Mesenchymal stem cell (in vitro differentiated cells and primary cell): ENCODE measurements at regions not wholly inside any gene's neighbourhood (a gene's known extent, or its start where the extent isn't known, plus 50 kb on each side); places are given as distances from the start of the nearest gene placed in this dataset.

Experiments
- DNase-seq: peaks from one replicate; pipeline ENCODE4 v3.0.0-alpha.2; 2013
- H2AFZ ChIP-seq: one replicate; pipeline ENCODE4 v1.6.1; 2013; ENCODE audit warnings: low read depth, mild to moderate bottlenecking, control low read depth, inconsistent platforms, low read length, moderate library complexity
- H2AK5ac ChIP-seq: 2 replicates; pipeline ENCODE4 v1.6.1; 2013; ENCODE audit warnings: low read length, moderate library complexity, mild to moderate bottlenecking, inconsistent platforms; ENCODE audit not compliant: severe bottlenecking
- H2BK120ac ChIP-seq: one replicate; pipeline ENCODE4 v1.6.1; 2013; ENCODE audit warnings: low read depth, mild to moderate bottlenecking, inconsistent platforms, low read length, moderate library complexity
- H2BK12ac ChIP-seq, 2 experiments: one replicate each; pipeline ENCODE4 v1.6.1; 2013; ENCODE audit warnings: inconsistent platforms in 2 of 2, low read length in 2 of 2, mild to moderate bottlenecking in 2 of 2, moderate library complexity in 2 of 2, control low read depth in 1 of 2
- H2BK15ac ChIP-seq: one replicate; pipeline ENCODE4 v1.6.1; 2013; ENCODE audit warnings: mild to moderate bottlenecking, low read depth, inconsistent platforms; ENCODE audit not compliant: poor library complexity, severe bottlenecking
- H2BK5ac ChIP-seq: 2 replicates; pipeline ENCODE4 v1.6.1; 2013; ENCODE audit warnings: low read depth, mild to moderate bottlenecking, low read length, control low read depth, inconsistent platforms; ENCODE audit not compliant: poor library complexity, severe bottlenecking
- H3K14ac ChIP-seq, 2 experiments: one replicate each; pipeline ENCODE4 v1.6.1; 2013; ENCODE audit warnings: inconsistent platforms in 2 of 2, low read length in 2 of 2, control low read depth in 1 of 2, mild to moderate bottlenecking in 1 of 2, moderate library complexity in 1 of 2
- H3K18ac ChIP-seq, 2 experiments: one replicate each; pipeline ENCODE4 v1.6.1; 2013; ENCODE audit warnings: inconsistent platforms in 2 of 2, low read length in 2 of 2, control low read depth in 1 of 2, low read depth in 1 of 2, mild to moderate bottlenecking in 1 of 2
- H3K23ac ChIP-seq, 2 experiments: one replicate each; pipeline ENCODE4 v1.6.1; 2013; ENCODE audit warnings: inconsistent platforms in 2 of 2, low read length in 2 of 2, mild to moderate bottlenecking in 2 of 2, moderate library complexity in 2 of 2, control low read depth in 1 of 2
- H3K27ac ChIP-seq: 2 replicates; pipeline ENCODE4 v1.5.1; 2013; ENCODE audit warnings: mild to moderate bottlenecking, moderate library complexity, low read length, control low read depth, inconsistent platforms; ENCODE audit not compliant: poor library complexity, severe bottlenecking
- H3K27me3 ChIP-seq, 2 experiments: 2 replicates each; pipeline versions ENCODE4 v1.6.1 to v1.7.0; 2013; ENCODE audit warnings: low read length in 2 of 2, mild to moderate bottlenecking in 2 of 2, moderate library complexity in 2 of 2, control low read depth in 1 of 2, inconsistent platforms in 1 of 2; ENCODE audit not compliant: control insufficient read depth in 1 of 2, insufficient read depth in 1 of 2
- H3K36me3 ChIP-seq, 2 experiments: 2 replicates each; pipeline versions ENCODE4 v1.6.1 to v1.7.0; 2013; ENCODE audit warnings: low read length in 2 of 2, control low read depth in 1 of 2, inconsistent platforms in 1 of 2, low read depth in 1 of 2, mild to moderate bottlenecking in 1 of 2; ENCODE audit not compliant: insufficient read depth in 2 of 2, control insufficient read depth in 1 of 2
- H3K4ac ChIP-seq, 2 experiments: one replicate each; pipeline ENCODE4 v1.6.1; 2013; ENCODE audit warnings: inconsistent platforms in 2 of 2, low read length in 2 of 2, mild to moderate bottlenecking in 2 of 2, moderate library complexity in 2 of 2, control low read depth in 1 of 2, low read depth in 1 of 2
- H3K4me1 ChIP-seq: 2 replicates; pipeline ENCODE4 v1.6.1; 2013; ENCODE audit warnings: low read depth, low read length, control low read depth; ENCODE audit not compliant: control insufficient read depth, insufficient read depth
- H3K4me2 ChIP-seq: 2 replicates; pipeline ENCODE4 v1.6.1; 2013; ENCODE audit warnings: low read length, mild to moderate bottlenecking, inconsistent platforms; ENCODE audit not compliant: poor library complexity, severe bottlenecking
- H3K4me3 ChIP-seq, 2 experiments: 2 replicates each; pipeline versions ENCODE4 v1.5.1 to v1.7.0; 2013; ENCODE audit warnings: low read length in 2 of 2, mild to moderate bottlenecking in 2 of 2, control low read depth in 1 of 2, low read depth in 1 of 2; ENCODE audit not compliant: insufficient read depth in 1 of 2
- H3K79me1 ChIP-seq: replicated peaks from 2 replicates; pipeline ENCODE4 v1.6.1; 2013; ENCODE audit warnings: mild to moderate bottlenecking, control low read depth, low read length, inconsistent platforms; ENCODE audit not compliant: poor library complexity, severe bottlenecking
- H3K9ac ChIP-seq: 2 replicates; pipeline ENCODE4 v1.7.0; 2013; ENCODE audit warnings: mild to moderate bottlenecking, low read length, moderate library complexity
- H3K9me3 ChIP-seq: 2 replicates; pipeline ENCODE4 v1.7.0; 2013; ENCODE audit warnings: mild to moderate bottlenecking, low read length; ENCODE audit not compliant: control insufficient read depth
- H4K8ac ChIP-seq: one replicate; pipeline ENCODE4 v1.6.1; 2013; ENCODE audit warnings: inconsistent platforms, mild to moderate bottlenecking, low read length, moderate library complexity
- H4K91ac ChIP-seq: one replicate; pipeline ENCODE4 v1.6.1; 2013; ENCODE audit warnings: mild to moderate bottlenecking, low read length, inconsistent platforms
- WGBS: methylation state at CpG from one replicate; pipeline ENCODE4 v1.1.7; 2013; ENCODE audit warnings: mixed read lengths; 5-methylcytosine and 5-hydroxymethylcytosine counted together

GRCh38 chr14:28576523-28576922, 190.1 kb upstream of the FOXG1 start:
- H2BK15ac ChIP-seq = no peak overlapping the region
- peak overlapping the region; percentile 53 for H2AK5ac ChIP-seq
- H3K36me3 ChIP-seq = no peaks in the 10 kb centered on the region
- no peak overlapping the region for H2AFZ ChIP-seq
- H2BK120ac ChIP-seq = no peak overlapping the region
- H2BK5ac ChIP-seq = peak overlapping the region; percentile 44
- H3K4me1 ChIP-seq = no peaks in the 10 kb centered on the region
- no peak overlapping the region for H3K23ac ChIP-seq
- H3K4me2 ChIP-seq = no peak overlapping the region
- no peaks in the 10 kb centered on the region for H3K79me1 ChIP-seq
- no peak overlapping the region for H3K27ac ChIP-seq
- no peak overlapping the region for H4K91ac ChIP-seq
- no peak overlapping the region for H3K4me3 ChIP-seq
- H3K18ac ChIP-seq = no peak overlapping the region
- WGBS = 77% methylated on average over 9 of the region's 10 CpGs
- no peak overlapping the region for H3K14ac ChIP-seq
- no peaks in the 10 kb centered on the region for H3K27me3 ChIP-seq
- DNase-seq = no peak
- H3K9ac ChIP-seq = no peak overlapping the region
- no peak overlapping the region for H2BK12ac ChIP-seq
- no peak overlapping the region for H4K8ac ChIP-seq
- H3K4ac ChIP-seq = no peak overlapping the region
- H3K9me3 ChIP-seq = peaks cover 16% of the 10 kb centered on the region

GRCh38 chr14:28577187-28577586, 189.4 kb upstream of the FOXG1 start:
- Histone ChIP-seq H2BK120ac (no peak overlapping the region), H3K4me3 (no peak overlapping the region), H3K9ac (no peak overlapping the region), H3K4me1 (no peaks in the 10 kb centered on the region), H2AK5ac (no peak overlapping the region), H3K9me3 (peaks cover 16% of the 10 kb centered on the region), H3K4ac (no peak overlapping the region), H3K14ac (no peak overlapping the region), H2BK12ac (no peak overlapping the region), H2AFZ (no peak overlapping the region), H3K23ac (no peak overlapping the region), H2BK5ac (peak overlapping the region; percentile 60), H3K4me2 (no peak overlapping the region), H3K79me1 (no peaks in the 10 kb centered on the region), H3K27ac (peak overlapping the region; percentile 90), H4K91ac (no peak overlapping the region), H3K18ac (no peak overlapping the region), H4K8ac (no peak overlapping the region), H3K36me3 (no peaks in the 10 kb centered on the region), H3K27me3 (no peaks in the 10 kb centered on the region), H2BK15ac (no peak overlapping the region)
- WGBS = 42% methylated on average over 3 of the region's 3 CpGs
- no peak for DNase-seq

GRCh38 chr14:28577711-28578131, 188.9 kb upstream of the FOXG1 start:
- no peaks in the 10 kb centered on the region for H3K36me3 ChIP-seq
- no peak overlapping the region for H4K8ac ChIP-seq
- H3K4me3 ChIP-seq = peak overlapping the region in 1 of 2 experiments; percentile 47
- H3K4me2 ChIP-seq = peak overlapping the region; percentile 53
- no peak overlapping the region for H3K4ac ChIP-seq
- no peak overlapping the region for H2AK5ac ChIP-seq
- no peaks in the 10 kb centered on the region for H3K4me1 ChIP-seq
- H2BK15ac ChIP-seq = no peak overlapping the region
- H2BK120ac ChIP-seq = no peak overlapping the region
- no peak overlapping the region for H2BK12ac ChIP-seq
- DNase-seq = no peak
- H3K14ac ChIP-seq = no peak overlapping the region
- H3K9me3 ChIP-seq = peaks cover 14% of the 10 kb centered on the region
- H4K91ac ChIP-seq = no peak overlapping the region
- no peak overlapping the region for H3K18ac ChIP-seq
- H3K79me1 ChIP-seq = no peaks in the 10 kb centered on the region
- no peak overlapping the region for H3K23ac ChIP-seq
- peak overlapping the region; percentile 90 for H3K27ac ChIP-seq
- H2AFZ ChIP-seq = no peak overlapping the region
- 87% methylated on average over 2 of the region's 2 CpGs for WGBS
- no peak overlapping the region for H2BK5ac ChIP-seq
- H3K27me3 ChIP-seq = no peaks in the 10 kb centered on the region
- peak overlapping the region; percentile 33 for H3K9ac ChIP-seq

- Histone ChIP-seq H3K4me1 (no peaks in the 10 kb centered on the region), H2BK5ac (no peak overlapping the region), H3K79me1 (peaks cover 5% of the 10 kb centered on the region), H3K14ac (no peak overlapping the region), H3K36me3 (no peaks in the 10 kb centered on the region), H2AFZ (no peak overlapping the region), H2AK5ac (no peak overlapping the region), H3K9ac (no peak overlapping the region), H3K18ac (no peak overlapping the region), H3K4me3 (no peak overlapping the region), H4K91ac (no peak overlapping the region), H3K4me2 (no peak overlapping the region), H2BK120ac (no peak overlapping the region), H2BK15ac (no peak overlapping the region), H3K27ac (no peak overlapping the region), H3K27me3 (no peaks in the 10 kb centered on the region), H3K9me3 (no peaks in the 10 kb centered on the region), H2BK12ac (no peak overlapping the region), H3K4ac (no peak overlapping the region), H3K23ac (no peak overlapping the region), H4K8ac (no peak overlapping the region)
- no peak for DNase-seq
- no CpG with 5 or more reads among the region's 2 CpGs for WGBS
These were observed 181.6 kb upstream of the FOXG1 start for GRCh38 chr14:28584951-28585350.
